ENCODE measurements at regions not wholly inside any gene's neighbourhood (a gene's known extent, or its start where the extent isn't known, plus 50 kb on each side); places are given as distances from the start of the nearest gene placed in this dataset.
A peak's percentile ranks its signal among the peaks of the same experiment; 100 is the strongest.

DNA sequence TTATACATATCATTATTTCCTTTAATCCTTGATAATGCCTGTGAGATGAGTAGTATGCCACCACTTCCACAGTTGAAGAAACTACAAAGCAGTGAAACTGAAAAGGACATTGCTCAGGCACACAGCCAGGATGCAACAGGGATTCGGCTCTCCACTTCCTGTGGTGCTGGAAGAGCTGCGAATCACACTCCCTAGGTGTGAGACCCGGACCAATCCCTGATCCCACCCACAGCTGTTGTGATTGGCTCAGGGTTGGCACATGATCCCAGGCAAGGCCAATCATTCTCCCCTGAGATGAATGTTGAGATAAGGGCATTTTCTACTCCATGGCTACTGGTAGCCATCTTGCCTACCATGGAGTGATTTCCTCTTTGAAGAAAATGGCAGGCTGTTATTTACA is 218.2 kb downstream of the TMEM114 start:
- no peak for DNase-seq

DNA sequence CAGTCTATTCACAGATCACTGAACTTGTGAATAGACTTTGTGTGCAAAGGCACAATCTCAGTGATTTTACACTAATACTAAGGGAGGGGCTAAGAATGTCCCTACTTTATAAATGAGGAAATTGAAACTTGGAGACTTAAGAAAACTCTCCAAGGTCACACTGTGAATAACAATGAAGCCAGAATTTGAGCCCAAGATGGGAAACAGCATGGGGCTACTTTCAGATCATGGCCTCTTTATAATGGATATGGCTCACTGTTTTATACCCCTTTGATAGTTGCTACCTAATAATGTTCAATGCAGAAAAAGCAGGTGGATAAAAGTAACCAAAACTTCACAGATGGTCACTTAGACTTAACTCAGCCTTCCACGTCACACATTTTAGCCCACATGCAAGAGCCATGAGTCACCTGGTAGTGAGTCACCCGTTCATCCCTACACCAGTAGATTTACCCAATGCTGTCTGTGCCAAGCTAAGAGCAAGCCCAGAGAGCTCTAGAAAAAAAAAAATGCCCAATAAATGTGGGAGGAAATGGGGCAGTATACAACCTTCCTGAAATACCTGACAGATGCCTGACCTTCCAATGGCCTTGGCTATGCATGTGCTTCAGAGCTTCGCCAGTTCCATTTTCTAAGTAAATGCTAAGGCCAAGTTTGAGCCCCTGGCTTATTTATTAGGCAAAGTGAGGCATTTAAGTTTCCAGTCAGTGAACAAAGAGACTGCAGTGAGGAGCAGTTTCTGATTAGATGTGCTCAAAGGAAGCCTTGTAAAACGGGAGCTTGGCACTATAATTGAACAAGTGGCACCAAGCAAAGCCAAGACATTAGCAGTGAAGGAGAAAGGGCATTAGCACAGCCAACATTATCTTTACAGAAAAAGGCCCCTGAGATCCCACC is 219.7 kb downstream of the TMEM114 start:
- DNase-seq: no peak

GRCh38 chr16:8358937-8359336 is 231.4 kb downstream of the TMEM114 start:
- DNase-seq: no peak

GRCh38 chr16:8355675-8356074 is 234.6 kb downstream of the TMEM114 start:
- peak in 1 of 3 experiments; percentile 45 for DNase-seq

- DNase-seq: no peak
These were observed 244.0 kb downstream of the TMEM114 start for GRCh38 chr16:8346294-8346693.

GRCh38 chr16:8342276-8342675 is 248.0 kb downstream of the TMEM114 start:
- DNase-seq: no peak

GRCh38 chr16:8330761-8331160 is 259.6 kb downstream of the TMEM114 start:
- no peak for DNase-seq

GRCh38 chr16:8326232-8326631 is 264.1 kb downstream of the TMEM114 start:
- no peak for DNase-seq

- DNase-seq: peak in 1 of 3 experiments; percentile 4
These were observed 267.2 kb downstream of the TMEM114 start for GRCh38 chr16:8323153-8323552.

GRCh38 chr16:8320131-8320530 is 270.2 kb downstream of the TMEM114 start:
- DNase-seq: no peak

- no peak for DNase-seq
These were observed 279.5 kb downstream of the TMEM114 start for GRCh38 chr16:8310816-8311215.

DNA sequence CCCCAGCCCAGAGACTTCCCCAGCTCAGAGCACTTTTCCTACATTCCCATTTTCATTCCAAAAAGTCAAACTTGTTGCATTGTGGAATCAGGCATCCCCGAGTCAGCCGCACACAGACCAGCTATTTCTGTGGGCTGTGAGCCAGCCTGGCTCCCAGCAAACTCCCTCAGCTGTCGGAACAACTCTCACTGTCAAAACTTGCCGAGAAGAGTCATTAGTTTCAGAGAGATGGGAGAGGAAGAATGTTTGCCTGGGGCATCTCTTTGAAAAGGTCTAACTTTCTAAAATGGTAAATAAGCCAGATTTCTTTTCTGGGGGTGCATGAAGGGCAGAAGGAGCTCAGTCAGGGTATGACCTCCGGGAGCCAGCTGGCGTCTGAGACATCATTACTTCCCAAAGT is 280.0 kb downstream of the TMEM114 start:
- no peak for DNase-seq

GRCh38 chr16:8305201-8305600 is 285.1 kb downstream of the TMEM114 start:
- no peak for DNase-seq

GRCh38 chr16:8299635-8300034 is 290.7 kb downstream of the TMEM114 start:
- DNase-seq: no peak

GRCh38 chr16:8295513-8296237 is 294.6 kb downstream of the TMEM114 start:
- DNase-seq: no peak

DNA sequence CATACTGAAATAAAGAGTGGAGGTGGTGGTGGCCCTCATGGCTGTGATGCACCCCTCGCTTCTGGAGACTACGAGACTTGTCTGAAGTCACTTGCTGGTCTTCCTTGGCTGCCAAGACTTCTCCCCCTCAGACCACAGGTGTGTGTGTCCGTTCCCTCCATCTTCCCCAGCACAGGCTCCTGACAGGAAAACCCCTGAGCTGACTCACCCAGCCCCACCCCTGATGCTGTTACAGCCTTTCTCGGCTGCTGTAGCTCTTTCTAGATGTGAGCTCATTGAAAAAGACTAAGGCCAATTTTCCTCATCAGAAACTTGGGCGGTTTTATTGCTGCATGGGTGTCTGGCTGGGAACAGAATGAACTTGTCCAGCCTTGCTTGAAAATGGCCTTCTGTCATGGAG is 296.9 kb downstream of the TMEM114 start:
- no peak for DNase-seq

GRCh38 chr16:8292271-8292670 is 298.0 kb downstream of the TMEM114 start:
- no peak for DNase-seq

GRCh38 chr16:8286348-8286747 is 304.0 kb downstream of the TMEM114 start:
- DNase-seq: no peak

DNA sequence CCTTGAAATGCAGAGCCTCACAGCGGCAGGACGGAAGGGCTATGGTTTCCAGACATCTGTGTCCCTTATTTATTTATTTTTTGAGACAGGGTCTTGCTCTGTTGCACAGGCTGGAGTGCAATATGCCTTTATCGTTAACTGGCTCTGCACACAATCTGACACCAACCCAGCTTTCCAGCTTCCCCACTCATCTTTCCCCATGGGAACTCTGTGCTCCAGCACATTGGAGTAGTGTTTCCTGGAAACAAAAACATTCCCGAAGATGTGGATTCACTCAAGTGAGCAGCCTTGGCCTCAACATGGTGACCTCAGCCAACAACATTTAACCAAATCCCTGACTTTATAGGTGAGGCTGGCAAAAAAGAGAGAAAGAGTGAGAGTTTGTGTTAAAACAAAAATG is 307.1 kb downstream of the TMEM114 start:
- peak in 1 of 3 experiments; percentile 60 for DNase-seq

DNA sequence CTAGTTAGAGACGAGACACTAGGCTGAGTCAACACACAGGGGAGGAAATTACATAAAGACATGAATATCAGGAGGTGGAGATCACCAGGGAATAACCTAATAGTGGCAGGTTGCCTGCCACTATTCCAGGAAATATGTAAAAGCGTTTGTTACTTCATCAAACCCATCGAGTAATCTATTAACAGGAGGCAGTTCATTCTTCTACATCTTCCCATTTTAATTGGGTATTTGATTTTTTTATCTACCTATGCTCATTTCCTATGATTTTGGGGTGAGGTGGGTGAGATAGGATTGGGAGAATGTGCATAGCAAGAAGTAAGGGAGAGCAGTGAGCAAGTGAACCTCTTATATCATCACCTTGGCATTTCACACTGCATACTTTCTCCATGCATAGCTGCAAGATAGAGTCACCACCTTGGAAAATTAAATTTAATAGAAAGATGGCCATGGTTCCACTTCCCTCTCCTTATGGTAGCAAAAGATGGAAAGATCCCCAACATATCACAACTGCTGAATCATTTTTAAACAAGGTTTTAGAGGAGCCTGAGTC is 312.2 kb downstream of the TMEM114 start:
- no peak for DNase-seq

DNA sequence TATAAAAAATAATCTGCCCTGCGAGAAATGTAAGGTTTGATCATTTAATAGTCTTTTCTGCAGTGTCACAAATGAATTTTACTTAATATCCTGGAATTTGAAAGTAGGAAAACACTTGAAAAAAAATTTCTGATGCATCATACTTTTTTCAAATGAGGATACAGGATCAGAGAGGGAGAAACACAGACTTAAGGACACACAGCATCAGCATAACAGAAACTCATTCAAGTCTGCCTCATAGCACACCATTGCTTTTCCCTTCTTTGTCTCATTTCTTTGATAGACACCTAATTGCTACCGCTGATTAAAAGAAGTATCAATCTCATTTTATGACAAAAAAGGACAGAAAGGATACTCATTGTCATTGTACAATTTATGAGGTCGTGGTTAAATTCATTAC is 319.0 kb downstream of the TMEM114 start:
- no peak for DNase-seq

GRCh38 chr16:8262299-8262698 is 328.0 kb downstream of the TMEM114 start:
- DNase-seq: no peak

GRCh38 chr16:8260140-8260539 is 330.2 kb downstream of the TMEM114 start:
- no peak for DNase-seq

DNA sequence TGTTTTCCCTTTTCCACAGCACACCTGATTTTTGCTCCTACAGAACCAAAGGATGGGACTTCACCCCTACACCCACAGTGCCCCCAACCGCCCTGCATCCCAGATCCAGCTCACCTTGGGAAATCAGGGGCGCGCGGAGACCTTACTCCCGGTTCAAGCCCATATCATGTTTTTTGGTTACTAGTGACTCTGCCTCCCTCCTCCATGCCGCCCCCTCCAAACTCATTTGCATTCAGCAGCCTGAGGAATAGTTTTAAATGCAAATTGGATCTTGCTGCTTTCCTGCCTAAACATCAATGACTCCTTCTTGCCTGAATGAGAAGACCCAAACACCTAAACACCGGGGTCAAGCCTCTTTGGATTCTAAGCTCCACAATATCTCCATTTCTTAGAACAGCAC is 331.8 kb downstream of the TMEM114 start:
- no peak for DNase-seq
